HG03354 (cell line): ENCODE measurements at regions not wholly inside any gene's neighbourhood (a gene's known extent, or its start where the extent isn't known, plus 50 kb on each side); places are given as distances from the start of the nearest gene placed in this dataset.

ENCODE experiments used
- ATAC-seq: cut with Tn5 transposase; IDR thresholded peaks from one replicate; pipeline ENCODE4 v1.9.1; 2021; ENCODE audit warnings: mild to moderate bottlenecking; ENCODE audit not compliant: unreplicated experiment, poor library complexity, severe bottlenecking

GRCh38 chr11:28697920-28698827 is 590.0 kb downstream of the METTL15 start:
- ATAC-seq = peak; percentile 77

DNA sequence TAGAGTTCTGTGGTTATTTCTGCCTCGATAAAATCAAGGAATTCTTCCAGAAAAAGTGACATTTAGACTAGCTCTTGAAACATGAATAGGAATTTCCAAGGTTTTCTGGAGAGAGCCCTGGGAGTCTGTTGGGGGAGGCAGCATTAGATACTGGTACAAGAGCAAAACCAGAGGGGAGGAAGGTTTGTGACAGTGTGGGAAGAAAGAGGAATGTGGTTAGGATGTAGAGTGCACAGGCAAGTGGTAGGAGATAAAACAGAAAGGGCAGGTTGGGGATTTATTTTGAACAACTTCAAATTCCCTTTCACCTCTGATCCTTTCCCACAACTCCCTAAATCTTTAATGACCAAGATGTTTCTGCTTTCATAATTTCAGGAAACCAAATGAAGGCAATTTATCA is 588.4 kb downstream of the METTL15 start:
- no peak for ATAC-seq

- ATAC-seq = no peak
These were observed 582.6 kb downstream of the METTL15 start for GRCh38 chr11:28690746-28691145.

- no peak for ATAC-seq
These were observed 575.9 kb downstream of the METTL15 start for GRCh38 chr11:28684011-28684586.

GRCh38 chr11:28679795-28680468 is 571.7 kb downstream of the METTL15 start:
- no peak for ATAC-seq

DNA sequence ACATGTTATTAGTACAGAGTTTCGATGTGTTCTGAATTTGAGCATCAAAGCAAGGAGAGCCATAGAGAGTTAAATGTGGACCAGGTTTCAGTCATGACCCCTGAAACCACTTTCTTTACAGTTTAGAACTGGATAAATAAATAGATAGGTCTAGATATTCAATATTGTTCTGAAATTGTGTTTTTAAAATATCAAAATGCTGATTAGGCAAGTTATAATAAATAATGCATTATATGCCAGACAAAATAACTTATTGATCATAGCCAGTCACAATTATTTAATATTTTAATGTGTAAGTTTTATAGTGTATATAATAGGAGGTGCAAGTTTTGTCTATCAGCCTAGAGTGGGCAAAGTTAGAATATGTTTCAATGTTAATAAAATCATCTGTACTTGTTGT is 569.5 kb downstream of the METTL15 start:
- ATAC-seq = no peak

DNA sequence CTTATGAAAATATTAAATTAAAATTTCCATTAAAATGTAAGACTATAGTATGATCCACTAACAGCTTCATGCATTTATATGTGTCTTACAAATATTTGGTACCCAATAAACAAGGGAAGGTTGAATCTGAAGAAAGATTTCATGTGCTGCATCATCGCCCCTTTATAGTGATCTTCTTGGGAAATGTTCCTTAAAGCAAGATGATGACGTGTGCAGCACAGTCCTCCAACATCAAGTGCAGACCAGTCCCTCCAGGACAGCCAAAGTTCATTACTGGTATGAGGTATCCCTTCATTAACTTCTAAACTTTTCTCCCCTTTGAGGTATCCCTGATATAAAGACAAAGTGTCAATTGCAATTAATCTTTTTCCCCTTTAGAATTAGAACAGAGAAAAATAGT is 567.0 kb downstream of the METTL15 start:
- no peak for ATAC-seq

- no peak for ATAC-seq
These were observed 566.4 kb downstream of the METTL15 start for GRCh38 chr11:28674433-28675103.

- ATAC-seq = no peak
These were observed 565.7 kb downstream of the METTL15 start for GRCh38 chr11:28673691-28674432.

GRCh38 chr11:28671274-28671673 is 563.1 kb downstream of the METTL15 start:
- no peak for ATAC-seq

DNA sequence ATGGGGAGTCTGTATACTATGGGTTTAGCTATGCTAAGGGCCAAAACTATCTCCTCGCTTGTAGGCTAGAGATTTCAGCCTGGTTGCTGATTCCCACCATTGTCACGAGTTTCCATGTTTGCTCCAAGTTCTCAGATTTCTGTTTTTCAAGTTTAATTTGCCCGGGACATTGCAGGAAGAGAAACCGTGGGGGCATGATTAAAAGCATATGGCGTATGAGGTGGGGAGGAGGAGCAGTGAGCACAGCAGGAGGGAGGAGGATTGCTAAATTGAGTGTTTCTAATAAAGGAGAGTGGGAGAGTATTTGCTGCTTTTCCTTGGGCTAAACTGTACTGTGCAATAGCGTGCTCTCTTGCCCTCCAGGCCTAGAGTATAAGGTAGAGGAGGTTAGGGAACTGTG is 558.4 kb downstream of the METTL15 start:
- no peak for ATAC-seq

GRCh38 chr11:28659716-28660348 is 551.6 kb downstream of the METTL15 start:
- ATAC-seq = no peak

DNA sequence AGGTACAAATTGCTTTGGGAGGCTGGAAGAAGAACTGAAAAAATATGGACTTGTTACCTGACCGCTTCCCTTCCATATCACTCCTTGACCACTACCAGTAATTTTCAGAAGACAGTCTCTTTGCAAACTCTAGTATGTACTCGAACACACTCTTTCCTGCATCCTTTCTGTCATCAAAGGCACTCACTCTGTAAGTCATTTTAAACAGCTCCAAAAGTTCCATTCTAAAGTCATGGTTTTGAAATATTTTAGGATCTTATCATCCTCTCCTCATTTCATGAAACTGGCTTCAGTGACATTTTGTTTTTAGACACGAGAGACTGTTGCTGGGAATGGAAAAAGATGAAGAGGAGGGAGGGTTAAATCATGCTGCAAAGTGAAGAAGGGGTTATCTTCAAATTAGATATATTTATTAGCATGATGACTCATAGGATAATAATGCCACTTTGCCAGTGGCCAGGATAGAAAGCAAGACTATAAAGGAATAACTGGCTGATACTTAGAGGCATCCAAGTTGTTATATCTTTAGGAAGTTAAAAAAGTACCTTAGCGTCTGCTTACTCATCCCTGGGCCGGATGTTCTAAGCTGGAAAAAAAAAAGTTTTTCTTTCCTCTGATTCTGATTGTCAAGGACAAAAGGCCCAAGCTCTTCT is 549.3 kb downstream of the METTL15 start:
- ATAC-seq = no peak

DNA sequence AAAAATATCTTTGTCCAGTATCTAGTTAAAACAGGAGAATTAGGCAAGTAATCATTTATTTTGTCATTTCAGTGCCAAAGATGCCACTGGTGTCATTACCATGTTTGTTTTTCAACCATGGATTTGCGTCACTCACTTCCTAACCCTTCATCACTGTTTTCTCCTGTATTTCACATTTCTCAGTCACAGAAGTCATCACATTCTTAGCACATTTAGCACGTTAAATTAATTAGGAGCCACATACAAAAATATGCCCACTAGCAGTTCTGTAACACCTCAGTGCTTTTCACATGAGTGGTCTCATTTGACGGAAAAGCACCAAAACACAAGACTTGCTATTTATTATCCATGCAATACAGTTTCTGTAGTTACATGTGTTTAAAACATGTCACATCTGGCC is 546.0 kb downstream of the METTL15 start:
- no peak for ATAC-seq

DNA sequence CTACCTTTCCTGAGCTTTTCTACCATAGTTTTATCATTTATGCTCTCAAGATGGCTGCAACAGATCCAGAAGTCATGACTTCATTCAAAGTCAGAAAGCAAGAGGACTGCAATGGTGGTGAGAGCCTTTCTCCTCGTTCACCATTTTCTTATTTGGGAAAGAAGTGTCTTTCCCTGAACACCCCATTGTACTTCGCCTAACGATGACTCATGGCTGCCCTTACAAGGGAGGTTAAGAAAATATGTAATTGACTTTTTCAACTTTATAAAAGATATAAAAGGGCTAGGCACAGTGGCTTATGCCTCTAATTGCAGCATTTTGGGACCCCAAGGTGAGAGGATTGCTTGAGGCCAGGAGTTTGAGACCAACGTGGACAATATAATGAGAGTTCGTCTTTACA is 541.7 kb downstream of the METTL15 start:
- no peak for ATAC-seq

GRCh38 chr11:28636566-28636965 is 528.4 kb downstream of the METTL15 start:
- no peak for ATAC-seq

- ATAC-seq = no peak
These were observed 527.8 kb downstream of the METTL15 start for GRCh38 chr11:28636033-28636432.

GRCh38 chr11:28632338-28632737 is 524.1 kb downstream of the METTL15 start:
- no peak for ATAC-seq

DNA sequence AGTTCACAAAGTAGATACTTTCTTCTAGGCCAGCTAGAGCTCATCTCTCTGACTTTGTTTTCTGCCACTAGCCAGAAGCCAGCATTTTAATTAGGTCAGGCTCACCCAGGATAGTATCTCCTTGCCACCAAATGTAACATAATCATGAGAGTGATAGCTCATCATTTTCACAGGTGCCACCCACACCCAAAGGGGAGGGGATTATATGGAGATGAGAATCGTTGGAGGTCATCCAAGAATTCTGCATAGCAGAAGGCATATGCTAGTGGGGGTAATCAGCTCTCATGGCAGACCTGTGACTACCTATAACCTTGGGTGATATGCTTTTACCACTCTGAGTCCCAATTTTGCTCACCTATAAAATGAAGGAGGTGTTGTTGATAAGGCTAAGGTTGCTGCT is 523.0 kb downstream of the METTL15 start:
- no peak for ATAC-seq
